OCI-LY3 (cell line): ENCODE measurements at regions not wholly inside any gene's neighbourhood (a gene's known extent, or its start where the extent isn't known, plus 50 kb on each side); places are given as distances from the start of the nearest gene placed in this dataset.

ENCODE experiments used
- H2AFZ ChIP-seq: fragments of 200-600, 300-600 bp; shearing (Covaris generic); 2 replicates; pipeline ENCODE4 v1.6.0; 2014; ENCODE audit warnings: antibody characterized with exemption, low read depth, low read length
- H3K27ac ChIP-seq: fragments of 200-600, 300-600 bp; sonication (generic); 2 replicates; pipeline ENCODE4 v1.5.1; 2014; ENCODE audit warnings: mild to moderate bottlenecking, low read length, moderate library complexity, mixed read lengths
- H3K27me3 ChIP-seq: fragments of 200-600, 300-600 bp; sonication (generic); 2 replicates; pipeline ENCODE4 v1.6.1; 2014; ENCODE audit warnings: low read depth, low read length, mixed read lengths
- H3K36me3 ChIP-seq: fragments of 200-600, 300-600 bp; sonication (generic); replicated peaks from 2 replicates; pipeline ENCODE3; 2014; ENCODE audit warnings: low read depth, low read length, mixed read lengths
- H3K4me1 ChIP-seq: fragments of 300-600, 200-600 bp; sonication (generic); 2 replicates; pipeline ENCODE4 v1.6.1; 2014; ENCODE audit warnings: low read length, mixed read lengths
- H3K4me2 ChIP-seq: fragments of 200-600, 300-600 bp; sonication (generic); 2 replicates; pipeline ENCODE4 v1.6.1; 2014; ENCODE audit warnings: low read length, mixed read lengths
- H3K4me3 ChIP-seq: fragments of 300-600, 200-600 bp; sonication (generic); 2 replicates; pipeline ENCODE4 v1.5.1; 2014; ENCODE audit warnings: antibody characterized with exemption, mild to moderate bottlenecking, low read length, moderate library complexity
- H3K79me2 ChIP-seq: fragments of 300-600, 200-600 bp; shearing (Covaris generic); 2 replicates; pipeline ENCODE4 v1.6.1; 2014; ENCODE audit warnings: mild to moderate bottlenecking, low read length, mixed read lengths
- H3K9ac ChIP-seq: fragments of 300-600, 200-600 bp; shearing (Covaris generic); 2 replicates; pipeline ENCODE4 v1.6.0; 2014; ENCODE audit warnings: mild to moderate bottlenecking, low read length, moderate library complexity
- H3K9me3 ChIP-seq: fragments of 200-600, 300-600 bp; shearing (Covaris generic); 2 replicates; pipeline ENCODE4 v1.6.1; 2014; ENCODE audit warnings: low read length, mixed read lengths; ENCODE audit not compliant: insufficient read depth
- H4K20me1 ChIP-seq: fragments of 200-600, 300-600 bp; sonication (generic); 2 replicates; pipeline ENCODE4 v1.6.1; 2016; ENCODE audit warnings: low read length, mixed read lengths; ENCODE audit not compliant: insufficient read depth
- EZH2phosphoT487 ChIP-seq: fragments of 200-600 bp; shearing (Covaris generic); IDR thresholded peaks from 2 replicates; pipeline ENCODE4 v1.6.1; 2018; ENCODE audit warnings: antibody characterized with exemption, mixed run types, low read depth
- TF ChIP-seq, protein P1 (sequence below): fragments of 200-600, 300-600 bp; sonication (generic); IDR thresholded peaks from 2 replicates; pipeline ENCODE4 v1.5.1; 2014; ENCODE audit warnings: antibody characterized with exemption, low read length, low read depth

DNA sequence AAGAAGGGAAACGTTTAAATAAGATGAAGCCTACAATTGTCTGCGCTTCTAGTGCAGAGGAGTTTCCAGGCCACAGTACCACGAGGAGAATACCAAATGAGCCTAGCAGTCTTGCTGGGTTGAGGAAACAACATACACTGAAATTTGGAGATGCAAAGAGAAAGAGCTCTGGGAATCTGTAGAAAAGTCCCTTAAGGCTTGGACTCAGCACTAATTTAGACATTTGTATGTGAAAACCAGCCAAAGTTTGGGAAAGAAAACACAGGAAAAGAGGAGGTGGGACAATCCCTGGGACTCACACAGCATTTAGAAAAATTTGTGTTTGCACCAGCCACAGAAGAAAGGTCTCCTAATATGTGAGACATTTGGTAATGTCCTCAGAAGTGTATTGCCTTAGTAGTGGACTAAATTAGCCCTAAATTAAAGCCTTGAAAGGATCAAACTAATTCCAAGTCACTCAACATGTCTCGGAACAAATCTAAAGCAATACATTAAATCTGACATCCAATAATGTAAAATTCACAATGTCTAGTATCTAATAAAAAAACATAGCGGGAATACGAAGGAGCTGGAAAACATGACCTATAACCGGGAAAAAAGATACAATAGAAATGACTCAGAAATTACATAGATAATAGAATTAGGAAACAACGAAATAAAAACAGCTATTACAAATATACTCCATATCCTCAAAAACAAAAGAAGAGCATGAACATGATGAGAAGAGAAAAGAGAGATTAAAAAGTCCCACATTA is 187.1 kb upstream of the NAMPT start:
- Histone ChIP-seq H3K9me3 (no peaks in the 10 kb centered on the region), H3K9ac (no peak overlapping the region), H4K20me1 (no peaks in the 10 kb centered on the region), H3K4me3 (no peak overlapping the region), H2AFZ (no peak overlapping the region), H3K27ac (no peak overlapping the region), H3K36me3 (no peaks in the 10 kb centered on the region), H3K4me2 (no peak overlapping the region), H3K27me3 (no peaks in the 10 kb centered on the region), H3K79me2 (no peaks in the 10 kb centered on the region), H3K4me1 (peaks cover 5% of the 10 kb centered on the region; the same call in 1 of the 2 replicates)
- TF ChIP-seq, protein P1, sequence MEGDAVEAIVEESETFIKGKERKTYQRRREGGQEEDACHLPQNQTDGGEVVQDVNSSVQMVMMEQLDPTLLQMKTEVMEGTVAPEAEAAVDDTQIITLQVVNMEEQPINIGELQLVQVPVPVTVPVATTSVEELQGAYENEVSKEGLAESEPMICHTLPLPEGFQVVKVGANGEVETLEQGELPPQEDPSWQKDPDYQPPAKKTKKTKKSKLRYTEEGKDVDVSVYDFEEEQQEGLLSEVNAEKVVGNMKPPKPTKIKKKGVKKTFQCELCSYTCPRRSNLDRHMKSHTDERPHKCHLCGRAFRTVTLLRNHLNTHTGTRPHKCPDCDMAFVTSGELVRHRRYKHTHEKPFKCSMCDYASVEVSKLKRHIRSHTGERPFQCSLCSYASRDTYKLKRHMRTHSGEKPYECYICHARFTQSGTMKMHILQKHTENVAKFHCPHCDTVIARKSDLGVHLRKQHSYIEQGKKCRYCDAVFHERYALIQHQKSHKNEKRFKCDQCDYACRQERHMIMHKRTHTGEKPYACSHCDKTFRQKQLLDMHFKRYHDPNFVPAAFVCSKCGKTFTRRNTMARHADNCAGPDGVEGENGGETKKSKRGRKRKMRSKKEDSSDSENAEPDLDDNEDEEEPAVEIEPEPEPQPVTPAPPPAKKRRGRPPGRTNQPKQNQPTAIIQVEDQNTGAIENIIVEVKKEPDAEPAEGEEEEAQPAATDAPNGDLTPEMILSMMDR, result no peak
- TF ChIP-seq EZH2phosphoT487, result no peak

DNA sequence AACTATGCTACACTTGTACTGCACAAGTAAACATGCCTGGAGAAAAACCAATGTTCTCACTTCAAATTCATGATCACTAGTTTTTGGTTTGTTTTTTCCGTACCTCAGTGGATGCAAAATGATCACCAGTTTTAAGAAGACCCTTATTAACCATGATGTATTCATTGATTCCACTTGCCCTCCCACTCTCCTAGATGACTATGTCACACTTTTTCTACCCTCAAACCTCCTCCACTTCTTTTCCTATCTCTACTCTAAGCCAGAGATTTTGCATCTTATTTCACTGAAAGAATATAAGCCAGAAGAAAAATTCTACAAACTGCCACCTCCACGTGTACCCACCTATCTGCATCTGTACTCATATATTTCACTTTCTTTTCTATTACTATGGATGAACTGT is 186.2 kb upstream of the NAMPT start:
- Histone ChIP-seq H3K27ac (no peak overlapping the region), H2AFZ (no peak overlapping the region), H3K4me3 (no peak overlapping the region), H3K9me3 (no peaks in the 10 kb centered on the region), H3K79me2 (no peaks in the 10 kb centered on the region), H4K20me1 (no peaks in the 10 kb centered on the region), H3K9ac (no peak overlapping the region), H3K36me3 (no peaks in the 10 kb centered on the region), H3K4me1 (peaks cover 5% of the 10 kb centered on the region; the same call in 1 of the 2 replicates), H3K27me3 (no peaks in the 10 kb centered on the region), H3K4me2 (no peak overlapping the region)
- no peak for TF ChIP-seq EZH2phosphoT487
- TF ChIP-seq, protein P1, result no peak

DNA sequence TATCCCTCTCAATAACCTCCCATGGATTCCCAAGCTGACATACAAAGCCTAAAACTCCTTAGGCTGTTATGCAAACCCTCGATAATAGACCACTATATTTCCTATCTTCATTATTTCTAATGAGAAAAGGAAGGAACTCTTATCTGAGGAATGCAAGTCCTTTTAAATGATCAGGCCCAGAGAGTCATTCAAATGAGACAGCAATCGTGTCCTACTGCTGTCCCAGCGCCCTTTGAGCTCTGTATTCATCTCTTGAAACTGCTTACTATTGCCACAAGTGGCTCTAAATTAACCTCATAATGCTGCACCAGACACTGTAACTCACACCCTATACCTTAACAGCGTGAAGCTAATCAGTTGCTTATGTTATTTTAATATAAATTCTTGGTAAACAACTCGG is 182.1 kb upstream of the NAMPT start:
- Histone ChIP-seq H4K20me1 (no peaks in the 10 kb centered on the region), H3K27ac (no peak overlapping the region), H3K36me3 (no peaks in the 10 kb centered on the region), H3K9me3 (no peaks in the 10 kb centered on the region), H3K9ac (no peak overlapping the region), H3K4me3 (no peak overlapping the region), H3K4me2 (no peak overlapping the region), H3K4me1 (peaks cover 31% of the 10 kb centered on the region), H3K27me3 (no peaks in the 10 kb centered on the region), H2AFZ (no peak overlapping the region), H3K79me2 (no peaks in the 10 kb centered on the region)
- TF ChIP-seq, protein P1, result no peak
- no peak for TF ChIP-seq EZH2phosphoT487

DNA sequence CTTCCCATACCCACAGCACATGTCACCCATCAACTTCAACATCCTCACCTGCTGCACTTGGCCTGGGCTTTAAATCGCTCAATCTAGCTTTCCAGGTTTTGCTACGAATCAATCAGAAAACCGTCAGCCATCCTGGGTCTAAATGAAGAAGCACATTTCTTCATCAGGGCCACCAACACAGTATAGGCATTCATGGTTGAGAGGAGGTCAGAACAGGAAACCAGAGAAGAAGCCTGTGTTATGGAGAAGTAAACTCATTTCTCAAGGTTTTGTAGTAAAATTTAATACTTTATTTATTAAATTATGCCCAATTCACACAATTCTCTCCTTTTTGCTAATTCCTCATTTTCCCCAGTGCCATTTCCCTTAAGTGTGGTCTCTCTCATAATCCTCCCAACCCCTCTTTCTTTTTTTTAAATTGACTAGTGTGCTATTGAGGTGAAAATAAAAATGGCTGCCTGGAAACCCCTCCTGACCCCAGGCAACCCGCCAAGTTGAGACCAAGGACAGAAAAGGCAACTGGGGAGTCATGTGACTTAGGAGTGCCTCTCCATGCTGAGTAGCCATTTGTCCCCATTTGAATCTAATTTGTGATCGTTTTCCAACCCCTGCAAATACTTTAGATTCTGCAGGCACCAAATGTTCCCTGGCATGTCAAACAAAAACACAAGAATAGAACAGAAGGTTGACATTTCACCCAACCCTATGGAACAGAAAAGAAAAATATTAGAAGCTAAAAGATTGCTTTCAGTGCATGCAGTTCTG is 181.1 kb upstream of the NAMPT start:
- no peak for TF ChIP-seq EZH2phosphoT487
- TF ChIP-seq, protein P1, result no peak
- no peak overlapping the region for H2AFZ ChIP-seq
- peaks cover 31% of the 10 kb centered on the region for H3K4me1 ChIP-seq
- H3K27me3 ChIP-seq, result no peaks in the 10 kb centered on the region
- H3K9ac ChIP-seq, result no peak overlapping the region
- no peaks in the 10 kb centered on the region for H3K36me3 ChIP-seq
- no peaks in the 10 kb centered on the region for H4K20me1 ChIP-seq
- H3K27ac ChIP-seq, result no peak overlapping the region
- H3K4me2 ChIP-seq, result no peak overlapping the region
- no peaks in the 10 kb centered on the region for H3K9me3 ChIP-seq
- no peaks in the 10 kb centered on the region for H3K79me2 ChIP-seq
- H3K4me3 ChIP-seq, result no peak overlapping the region
